Neural cell (in vitro differentiated cells): ENCODE measurements at regions not wholly inside any gene's neighbourhood (a gene's known extent, or its start where the extent isn't known, plus 50 kb on each side); places are given as distances from the start of the nearest gene placed in this dataset.

Source experiments
- H2AFZ ChIP-seq: fragments of 200-600, 300-800 bp; sonication (generic), shearing (Covaris generic); 2 replicates; pipeline ENCODE4 v1.6.0; 2014; ENCODE audit warnings: low read depth, mild to moderate bottlenecking, antibody characterized with exemption, low read length, moderate library complexity
- H3F3A ChIP-seq: fragments of 200-600 bp; shearing (Covaris generic); 2 replicates; pipeline ENCODE4 v1.6.1; 2016; ENCODE audit warnings: mild to moderate bottlenecking, moderate library complexity, mixed read lengths, antibody characterized with exemption, low read length; ENCODE audit not compliant: insufficient read depth, poor library complexity, severe bottlenecking
- H3K27ac ChIP-seq: fragments of 200-600, 300-800 bp; sonication (generic), shearing (Covaris generic); 2 replicates; pipeline ENCODE4 v1.5.1; 2014; ENCODE audit warnings: mild to moderate bottlenecking, low read length, moderate library complexity
- H3K27me3 ChIP-seq: fragments of 300-800, 200-600 bp; sonication (generic), shearing (Covaris generic); 2 replicates; pipeline ENCODE4 v1.6.0; 2014; ENCODE audit warnings: mild to moderate bottlenecking, low read depth, low read length, moderate library complexity; ENCODE audit not compliant: insufficient read depth
- H3K36me3 ChIP-seq: fragments of 300-800, 200-600 bp; sonication (generic), shearing (Covaris generic); 2 replicates; pipeline ENCODE4 v1.5.1; 2014; ENCODE audit warnings: mild to moderate bottlenecking, antibody characterized with exemption, low read length, moderate library complexity; ENCODE audit not compliant: insufficient read depth
- H3K4me2 ChIP-seq: fragments of 300-800, 200-600 bp; sonication (generic), shearing (Covaris generic); 2 replicates; pipeline ENCODE4 v1.6.0; 2014; ENCODE audit warnings: mild to moderate bottlenecking, low read length
- H3K4me3 ChIP-seq: fragments of 300-800, 200-600 bp; sonication (generic), shearing (Covaris generic); 2 replicates; pipeline ENCODE4 v1.5.1; 2014; ENCODE audit warnings: mild to moderate bottlenecking, low read length, moderate library complexity
- H3K79me2 ChIP-seq: fragments of 200-600 bp; shearing (Covaris generic); replicated peaks from 2 replicates; pipeline ENCODE4 v1.6.0; 2014; ENCODE audit warnings: mild to moderate bottlenecking, low read length, moderate library complexity; ENCODE audit not compliant: insufficient read depth
- H3K9ac ChIP-seq: fragments of 300-800, 200-600 bp; sonication (generic), shearing (Covaris generic); 2 replicates; pipeline ENCODE4 v1.6.1; 2016; ENCODE audit warnings: mild to moderate bottlenecking, low read length, mixed read lengths
- H3K9me2 ChIP-seq: fragments of 200-600 bp; shearing (Covaris generic); 2 replicates; pipeline ENCODE4 v1.6.1; 2016; ENCODE audit warnings: mild to moderate bottlenecking, low read length, mixed read lengths; ENCODE audit not compliant: insufficient read depth
- H3K9me3 ChIP-seq: fragments of 200-600, 300-800 bp; sonication (generic), shearing (Covaris generic); 2 replicates; pipeline ENCODE4 v1.6.1; 2016; ENCODE audit warnings: mild to moderate bottlenecking, mixed run types, low read length, moderate library complexity, mixed read lengths
- H4K20me1 ChIP-seq: fragments of 200-600 bp; shearing (Covaris generic); 2 replicates; pipeline ENCODE4 v1.6.1; 2016; ENCODE audit warnings: mild to moderate bottlenecking, mixed run types; ENCODE audit not compliant: insufficient read depth
- CTCF ChIP-seq: fragments of 450-650 bp; IDR thresholded peaks from 2 replicates; pipeline ENCODE4 v1.5.1; 2014; ENCODE audit warnings: antibody characterized with exemption, mild to moderate bottlenecking, moderate library complexity; ENCODE audit not compliant: poor library complexity, severe bottlenecking
- EP300 ChIP-seq: fragments of 450-650 bp; conservative IDR thresholded peaks from 2 replicates; pipeline ENCODE4 v1.6.1; 2014; ENCODE audit warnings: antibody characterized with exemption, mild to moderate bottlenecking, moderate library complexity; ENCODE audit not compliant: poor library complexity, severe bottlenecking
- EZH2 ChIP-seq: fragments of 200-600, 300-800 bp; shearing (Covaris generic), sonication (generic); IDR thresholded peaks from 2 replicates; pipeline ENCODE4 v1.6.1; 2014; ENCODE audit warnings: antibody characterized with exemption, low read length, borderline replicate concordance, mild to moderate bottlenecking; ENCODE audit not compliant: insufficient read depth, poor library complexity, severe bottlenecking
- MXI1 ChIP-seq: fragments of 450-650 bp; conservative IDR thresholded peaks from 2 replicates; pipeline ENCODE4 v1.6.1; 2014; ENCODE audit warnings: antibody characterized with exemption, mild to moderate bottlenecking; ENCODE audit not compliant: poor library complexity, severe bottlenecking
- POLR2AphosphoS5 ChIP-seq: IDR thresholded peaks from 2 replicates; pipeline ENCODE4 v1.6.1; 2012
- RAD21 ChIP-seq: fragments of 450-650 bp; conservative IDR thresholded peaks from 2 replicates; pipeline ENCODE4 v1.6.1; 2014; ENCODE audit warnings: antibody characterized with exemption, mild to moderate bottlenecking, moderate library complexity
- REST ChIP-seq: IDR thresholded peaks from 2 replicates; pipeline ENCODE4 v1.6.1; 2012; ENCODE audit warnings: borderline replicate concordance
- SMC3 ChIP-seq: fragments of 450-650 bp; conservative IDR thresholded peaks from 2 replicates; pipeline ENCODE4 v1.6.1; 2014; ENCODE audit warnings: antibody characterized with exemption, mild to moderate bottlenecking, moderate library complexity; ENCODE audit not compliant: poor library complexity
- TAF1 ChIP-seq: IDR thresholded peaks from 2 replicates; pipeline ENCODE4 v1.6.1; 2012; ENCODE audit warnings: low read depth

GRCh38 chr12:14191612-14192011 is 173.9 kb upstream of the ATF7IP start:
- Histone ChIP-seq H3K27me3 (no peaks in the 10 kb centered on the region), H3K9ac (no peak overlapping the region), H3K27ac (no peak overlapping the region), H3F3A (no peaks in the 10 kb centered on the region), H3K9me2 (no peaks in the 10 kb centered on the region), H3K9me3 (no peaks in the 10 kb centered on the region), H3K4me2 (no peak overlapping the region), H3K36me3 (no peaks in the 10 kb centered on the region), H3K79me2 (no peaks in the 10 kb centered on the region), H2AFZ (no peak overlapping the region), H3K4me3 (no peak overlapping the region), H4K20me1 (no peaks in the 10 kb centered on the region)
- TF ChIP-seq TAF1: no peak
- no peak for TF ChIP-seq RAD21
- TF ChIP-seq REST: no peak

GRCh38 chr12:14193639-14194038 is 171.8 kb upstream of the ATF7IP start:
- Histone ChIP-seq H3K27me3 (no peaks in the 10 kb centered on the region), H3K9ac (no peak overlapping the region), H2AFZ (no peak overlapping the region), H3F3A (no peaks in the 10 kb centered on the region), H3K9me2 (no peaks in the 10 kb centered on the region), H3K4me2 (no peak overlapping the region), H3K79me2 (no peaks in the 10 kb centered on the region), H3K36me3 (no peaks in the 10 kb centered on the region), H3K4me3 (no peak overlapping the region), H3K9me3 (no peaks in the 10 kb centered on the region), H3K27ac (no peak overlapping the region), H4K20me1 (no peaks in the 10 kb centered on the region)
- no peak for TF ChIP-seq MXI1
- TF ChIP-seq TAF1: no peak
- no peak for TF ChIP-seq EP300
- no peak for TF ChIP-seq REST
- no peak for TF ChIP-seq SMC3
- no peak for TF ChIP-seq CTCF
- no peak for TF ChIP-seq POLR2AphosphoS5
- no peak for TF ChIP-seq EZH2
